ENCODE measurements at regions not wholly inside any gene's neighbourhood (a gene's known extent, or its start where the extent isn't known, plus 50 kb on each side); places are given as distances from the start of the nearest gene placed in this dataset.

GRCh38 chr5:32520972-32521371 is 64.4 kb upstream of the SUB1 start:
- DNase-seq (ENCODE audit: low read depth in 1 of 2, low spot score in 1 of 2), result no peak
- no peak overlapping the region for H3K27ac ChIP-seq (replicated peaks)

GRCh38 chr5:32520356-32520755 is 65.0 kb upstream of the SUB1 start:
- no peak overlapping the region for H3K4me3 ChIP-seq (replicated peaks; ENCODE audit: insufficient read depth, low read length)
- no peak overlapping the region for H3K27ac ChIP-seq (replicated peaks)
- H3K27me3 ChIP-seq (ENCODE audit: insufficient read depth, poor library complexity, severe bottlenecking), result no peaks in the 10 kb centered on the region
- DNase-seq (ENCODE audit: low read depth in 1 of 2, low spot score in 1 of 2), result no peak
- TF ChIP-seq CTCF (IDR thresholded peaks at IDR 0.05; ENCODE audit: insufficient read depth, low read length) (no peak), REST (IDR thresholded peaks at IDR 0.05; ENCODE audit: insufficient replicate concordance, low read depth) (no peak), GABPA (IDR thresholded peaks at IDR 0.05; ENCODE audit: low read depth) (no peak), POLR2AphosphoS5 (IDR thresholded peaks at IDR 0.05; ENCODE audit: low read depth) (no peak), SPI1 (IDR thresholded peaks at IDR 0.05; ENCODE audit: borderline replicate concordance, low read depth) (no peak)

More at GRCh38 chr5:32520972-32521371, 64.4 kb upstream of the SUB1 start:
- H3K4me3 ChIP-seq (replicated peaks; ENCODE audit: insufficient read depth, low read length), result no peak overlapping the region
- TF ChIP-seq SPI1 (IDR thresholded peaks at IDR 0.05; ENCODE audit: borderline replicate concordance, low read depth) (no peak), POLR2AphosphoS5 (IDR thresholded peaks at IDR 0.05; ENCODE audit: low read depth) (no peak), REST (IDR thresholded peaks at IDR 0.05; ENCODE audit: insufficient replicate concordance, low read depth) (no peak), GABPA (IDR thresholded peaks at IDR 0.05; ENCODE audit: low read depth) (no peak), CTCF (IDR thresholded peaks at IDR 0.05; ENCODE audit: insufficient read depth, low read length) (no peak)
- H3K27me3 ChIP-seq (ENCODE audit: insufficient read depth, poor library complexity, severe bottlenecking), result no peaks in the 10 kb centered on the region

GRCh38 chr5:32519508-32519907 is 65.8 kb upstream of the SUB1 start:
- no peak overlapping the region for H3K4me3 ChIP-seq (replicated peaks; ENCODE audit: insufficient read depth, low read length)

More at GRCh38 chr5:32519508-32519907, 65.8 kb upstream of the SUB1 start:
- TF ChIP-seq REST (IDR thresholded peaks at IDR 0.05; ENCODE audit: insufficient replicate concordance, low read depth) (no peak), SPI1 (IDR thresholded peaks at IDR 0.05; ENCODE audit: borderline replicate concordance, low read depth) (no peak), POLR2AphosphoS5 (IDR thresholded peaks at IDR 0.05; ENCODE audit: low read depth) (no peak), GABPA (IDR thresholded peaks at IDR 0.05; ENCODE audit: low read depth) (no peak), CTCF (IDR thresholded peaks at IDR 0.05; ENCODE audit: insufficient read depth, low read length) (no peak)
- Histone ChIP-seq H3K27me3 (ENCODE audit: insufficient read depth, poor library complexity, severe bottlenecking) (no peaks in the 10 kb centered on the region), H3K27ac (replicated peaks) (no peak overlapping the region)
- no peak for DNase-seq (ENCODE audit: low read depth in 1 of 2, low spot score in 1 of 2)

All from HL-60 (cell line).